HT1080 (cell line): ENCODE measurements at regions not wholly inside any gene's neighbourhood (a gene's known extent, or its start where the extent isn't known, plus 50 kb on each side); places are given as distances from the start of the nearest gene placed in this dataset.

Experiments
- DNase-seq: peaks from one replicate; pipeline ENCODE4 v3.0.0-alpha.2; 2015; ENCODE audit warnings: low read depth

DNA sequence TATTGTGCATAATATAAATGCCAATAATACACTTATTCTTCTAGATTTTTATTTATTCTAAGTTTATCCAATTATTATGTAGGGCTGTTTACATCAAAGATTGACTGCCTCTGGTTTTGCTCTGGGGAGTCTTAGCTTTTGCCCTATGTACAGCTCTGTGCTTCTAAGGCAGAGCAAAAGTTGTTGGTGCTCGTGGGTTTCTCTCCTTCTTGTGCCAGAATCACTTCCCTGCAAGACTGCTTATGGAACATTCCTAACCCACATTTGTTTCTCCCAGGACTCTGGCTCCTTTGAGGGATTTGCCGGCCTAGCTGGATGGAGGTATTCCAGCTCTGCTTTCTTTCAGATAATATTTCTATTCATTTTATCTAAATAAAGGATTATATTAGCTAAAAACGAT is 849.1 kb downstream of the USP25 start:
- no peak for DNase-seq

DNA sequence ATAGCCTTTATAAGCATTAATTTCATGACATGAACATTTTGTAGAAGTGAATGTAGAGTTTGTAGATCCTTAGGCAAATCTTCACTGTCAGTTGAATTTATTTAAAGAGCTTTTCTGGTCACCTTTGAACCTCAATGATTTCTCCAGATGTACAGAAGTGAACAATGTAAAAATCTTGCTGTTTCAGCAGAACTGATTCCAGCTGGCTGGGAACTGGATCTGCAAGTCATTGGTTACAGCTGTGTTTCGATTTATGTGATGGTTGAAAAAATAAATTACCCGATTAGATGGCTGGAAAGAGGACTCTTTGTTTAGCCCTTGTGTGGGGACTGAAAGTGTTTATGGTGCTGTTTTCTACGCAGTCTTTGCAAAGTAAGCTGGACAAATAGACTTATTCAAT is 849.8 kb downstream of the USP25 start:
- no peak for DNase-seq

DNA sequence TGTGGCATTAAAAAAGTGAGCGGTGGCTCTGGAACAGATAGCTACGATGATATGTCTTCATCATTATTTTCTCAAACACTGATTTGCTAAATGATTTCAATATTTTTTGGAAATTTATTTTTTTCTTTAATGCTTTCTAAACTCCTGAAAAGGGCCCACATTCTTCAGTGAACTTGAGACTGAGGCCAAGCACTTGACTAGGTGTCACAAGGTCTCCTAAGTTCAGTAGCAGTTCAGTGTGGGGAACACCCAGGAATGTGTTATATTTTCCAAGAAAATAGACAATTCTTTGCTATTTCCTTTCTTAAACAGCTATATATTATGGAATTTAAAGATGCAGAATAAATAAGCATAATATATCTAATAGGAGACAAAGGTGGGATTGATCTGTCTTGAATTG is 850.9 kb downstream of the USP25 start:
- DNase-seq, result no peak

DNA sequence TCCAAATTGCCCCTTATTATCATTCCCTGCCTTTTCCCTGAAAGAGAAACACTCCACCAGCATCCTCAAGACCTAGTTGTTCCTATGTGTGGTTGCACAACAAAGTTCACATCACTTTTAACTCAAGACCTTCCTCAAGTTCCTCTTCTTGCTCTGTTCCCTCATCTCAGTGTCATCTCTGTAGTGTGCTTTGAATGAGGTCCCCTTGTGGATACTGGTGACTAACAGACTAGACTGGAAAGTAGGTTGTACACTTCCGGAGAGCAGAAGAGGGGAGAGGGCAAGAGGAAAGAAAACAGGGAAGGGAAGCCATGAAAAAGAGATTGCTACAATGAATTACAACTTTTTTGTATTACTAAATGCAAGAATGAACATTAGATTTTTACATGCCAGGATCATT is 853.8 kb downstream of the USP25 start:
- peak; percentile 29 for DNase-seq

DNA sequence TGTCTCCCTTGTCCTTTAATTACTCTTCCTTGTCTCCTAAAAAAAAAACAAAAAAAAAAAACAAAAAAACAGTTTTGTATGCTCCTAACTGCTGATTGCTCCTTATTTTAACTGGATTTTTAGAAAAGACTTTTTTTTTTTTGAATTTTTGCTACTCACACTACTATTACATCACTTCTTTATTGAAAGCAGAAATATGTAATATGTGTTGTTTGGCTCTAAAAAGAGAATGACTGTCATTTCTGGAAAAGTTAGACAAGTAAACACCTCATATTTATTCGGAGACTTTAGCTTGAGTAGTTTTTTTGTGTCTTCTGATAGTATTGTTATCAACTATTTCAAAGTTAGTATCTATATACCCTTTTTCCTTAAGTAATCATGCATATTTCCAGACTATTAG is 855.0 kb downstream of the USP25 start:
- no peak for DNase-seq

DNA sequence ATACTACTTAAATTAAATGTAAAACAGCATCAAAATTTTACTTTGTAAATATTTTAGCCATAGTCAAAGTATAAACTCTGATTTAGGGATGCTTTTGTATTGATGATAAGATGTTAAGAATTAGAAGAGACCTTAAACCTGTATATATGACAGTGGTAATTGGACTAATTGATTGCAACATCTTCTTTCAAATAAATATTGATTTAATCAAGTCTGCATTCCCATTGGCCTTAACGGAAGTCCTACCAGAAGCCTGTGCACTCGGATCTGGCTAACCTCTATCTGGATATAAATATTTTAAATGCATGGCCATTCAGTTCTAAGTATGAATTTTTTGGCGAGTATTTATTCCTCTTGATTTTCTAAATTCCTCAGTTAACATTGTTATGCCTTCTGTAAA is 856.1 kb downstream of the USP25 start:
- no peak for DNase-seq

DNA sequence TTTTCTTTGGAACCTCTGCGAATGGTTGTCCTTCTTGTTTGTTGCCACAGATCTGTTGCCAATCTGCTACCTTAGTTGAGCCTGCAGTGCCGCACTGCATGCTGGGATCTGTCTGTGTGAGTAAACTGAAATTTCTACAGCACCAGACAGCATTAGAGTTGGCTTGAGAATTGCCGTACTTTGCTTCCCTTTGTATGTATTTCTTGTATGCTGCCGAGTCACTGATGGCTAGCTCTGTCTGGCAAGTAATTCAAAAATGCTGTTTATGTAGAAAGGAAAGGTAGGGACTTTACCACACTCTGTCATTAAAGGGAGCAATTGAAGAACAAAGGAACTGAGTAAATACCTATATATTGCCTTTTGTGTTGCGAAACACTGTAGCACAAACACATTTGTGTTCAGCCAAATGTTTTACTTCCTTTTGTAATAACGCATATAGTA is 857.4 kb downstream of the USP25 start:
- peak; percentile 47 for DNase-seq

DNA sequence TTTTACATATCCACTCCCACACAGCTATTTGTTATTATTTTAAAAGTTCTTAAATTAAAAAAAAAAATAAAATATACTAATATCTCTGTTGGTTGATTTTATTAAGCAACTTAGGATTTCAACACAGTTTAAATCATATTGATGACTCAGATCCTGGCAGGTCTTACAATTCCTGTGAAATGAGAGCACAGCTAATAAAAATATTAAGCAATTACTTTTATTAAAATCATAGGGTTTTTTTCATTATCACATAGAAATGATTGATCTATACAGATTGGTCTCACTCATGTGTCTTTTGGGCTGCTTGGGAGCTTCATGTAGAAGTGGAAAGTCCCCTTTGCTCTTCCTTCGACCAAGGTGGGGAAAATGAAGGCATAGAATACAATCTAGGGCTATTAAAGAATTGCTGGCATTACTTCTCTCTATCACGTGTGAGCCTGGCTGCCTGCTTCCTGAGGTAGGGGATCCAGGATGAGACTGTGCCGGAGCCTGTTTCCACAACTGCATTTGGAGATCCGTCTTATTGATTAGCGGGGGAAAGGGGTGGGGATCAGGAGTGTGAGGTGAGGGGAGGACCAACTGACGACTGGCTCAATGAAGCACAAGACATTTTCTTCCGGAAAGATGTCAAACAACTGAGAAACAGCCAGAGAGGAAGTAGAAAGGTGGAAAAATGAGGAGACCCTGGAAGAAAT is 858.0 kb downstream of the USP25 start:
- DNase-seq, result peak; percentile 15

DNA sequence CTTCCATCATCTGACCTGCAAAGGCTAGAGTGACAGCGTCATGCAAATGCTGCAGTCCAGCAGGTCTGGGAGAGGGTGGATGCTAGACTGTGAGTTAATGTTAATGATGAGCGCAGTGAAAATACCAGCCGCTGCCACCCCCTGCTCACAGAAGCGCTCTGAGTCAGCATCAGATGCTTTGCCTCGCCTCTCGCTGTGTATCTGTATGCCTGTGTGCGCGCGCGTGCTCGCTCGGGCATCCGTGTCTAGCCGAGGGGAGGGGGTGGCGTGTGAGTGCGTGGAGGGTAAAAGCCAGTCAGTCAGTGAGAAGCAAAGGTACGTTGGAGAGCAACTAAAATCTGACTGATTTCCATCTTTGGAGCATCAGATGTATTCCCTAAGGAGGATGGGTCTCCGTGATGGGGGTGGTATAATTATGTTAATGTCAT is 858.7 kb downstream of the USP25 start:
- DNase-seq, result peak; percentile 77

DNA sequence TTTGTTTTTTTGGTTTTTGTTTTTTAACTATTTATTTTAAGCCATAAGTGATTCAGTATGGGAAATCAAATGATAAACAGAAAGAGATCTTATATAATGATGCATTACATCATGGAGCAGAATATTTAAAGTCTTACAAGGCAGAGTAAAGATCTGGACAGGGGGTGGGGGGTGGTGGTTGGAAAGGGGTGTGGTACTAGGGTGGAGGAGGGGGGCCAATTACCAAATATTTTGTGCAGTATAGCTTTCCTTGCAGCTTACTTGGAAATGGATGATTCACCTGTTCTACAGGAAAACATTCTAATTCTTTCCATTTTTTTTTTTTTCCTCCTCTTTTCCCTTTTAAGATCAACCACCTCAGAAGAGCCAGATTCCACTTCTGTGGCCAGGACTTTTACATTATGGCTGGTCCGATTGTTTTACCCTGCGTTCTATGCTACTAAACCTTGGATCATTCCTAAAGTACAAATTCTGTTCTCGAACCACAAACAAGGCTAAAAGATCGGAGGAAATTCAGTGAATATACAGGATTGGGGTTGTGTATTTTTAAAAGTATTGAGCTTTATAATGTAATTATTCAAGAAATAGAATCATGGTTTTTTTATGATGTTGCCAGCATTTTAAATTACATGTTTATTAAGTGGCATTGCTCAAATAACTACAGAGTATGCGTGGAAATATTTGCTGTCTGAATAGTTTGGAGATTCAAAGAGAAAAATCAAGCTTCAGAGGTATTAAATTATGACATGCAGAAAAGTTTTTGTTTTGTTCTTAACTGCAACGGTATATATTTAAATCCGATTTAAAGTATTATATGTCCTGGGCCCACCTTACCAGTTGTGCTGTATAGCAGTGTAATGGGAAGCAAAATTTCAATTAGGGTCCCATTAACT is 859.5 kb downstream of the USP25 start:
- no peak for DNase-seq

DNA sequence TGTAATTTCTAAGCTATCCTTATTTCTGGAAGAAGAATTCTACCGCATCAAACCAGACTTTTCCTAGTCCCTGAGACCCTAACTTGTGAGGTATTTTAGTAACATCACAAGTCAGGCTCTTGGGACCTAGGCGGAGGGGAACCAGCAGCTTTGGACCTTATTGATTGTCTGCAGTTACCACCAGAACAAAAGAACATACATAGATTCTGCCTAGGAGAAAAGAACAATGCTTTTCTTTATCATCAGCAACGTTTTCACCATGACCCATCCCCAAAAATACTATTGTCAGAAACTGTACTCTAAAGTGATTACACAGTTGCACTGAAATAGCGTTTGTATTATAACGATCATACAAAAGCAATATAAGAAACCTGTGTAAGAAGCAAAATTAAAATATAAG is 860.4 kb downstream of the USP25 start:
- DNase-seq, result no peak

DNA sequence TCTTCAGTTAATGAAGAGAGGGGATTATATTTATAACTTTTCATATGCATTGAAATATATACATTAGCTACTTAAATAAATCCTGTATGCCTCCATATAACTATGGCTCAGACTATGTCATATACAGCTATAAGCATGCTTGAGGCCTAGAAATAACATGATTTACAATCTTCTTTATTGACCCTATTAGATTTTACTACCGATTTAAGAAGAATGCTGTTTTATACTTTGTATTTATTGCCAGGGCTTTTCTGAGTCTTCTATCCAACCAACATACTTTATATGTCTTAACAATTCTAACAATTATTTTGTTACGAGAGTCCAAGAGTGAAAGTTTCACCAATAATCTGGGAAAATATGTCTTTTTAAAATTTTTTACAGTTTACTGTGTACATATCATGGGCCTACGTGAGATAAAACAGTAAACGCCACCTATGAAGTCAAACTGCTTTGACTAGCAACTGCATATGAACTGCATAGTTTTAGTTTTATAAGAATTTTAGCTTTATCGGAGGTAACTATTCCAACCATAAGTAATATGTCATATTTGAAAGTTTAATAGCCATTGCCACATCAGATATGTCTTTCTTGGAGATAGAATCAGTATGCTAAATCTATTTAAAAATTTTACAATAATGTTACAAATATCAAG is 861.0 kb downstream of the USP25 start:
- no peak for DNase-seq

DNA sequence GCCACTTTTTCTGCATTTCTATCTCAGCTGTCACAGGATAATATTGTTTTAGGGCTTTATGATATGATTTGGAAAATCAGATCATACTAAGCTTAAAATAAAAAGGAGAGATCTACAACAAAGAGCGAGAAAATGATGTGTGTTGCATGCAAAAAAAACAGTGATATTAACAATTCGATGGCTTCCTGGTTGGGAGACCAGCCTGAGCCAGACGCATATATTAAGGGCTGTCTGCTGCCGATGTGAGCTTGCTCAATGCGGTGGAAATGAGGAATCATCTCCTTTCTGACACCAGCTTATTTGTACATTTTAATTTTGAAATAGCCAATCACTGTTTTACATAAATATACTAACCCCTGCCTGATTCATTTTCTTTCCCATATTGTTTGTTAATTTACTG is 862.6 kb downstream of the USP25 start:
- no peak for DNase-seq

DNA sequence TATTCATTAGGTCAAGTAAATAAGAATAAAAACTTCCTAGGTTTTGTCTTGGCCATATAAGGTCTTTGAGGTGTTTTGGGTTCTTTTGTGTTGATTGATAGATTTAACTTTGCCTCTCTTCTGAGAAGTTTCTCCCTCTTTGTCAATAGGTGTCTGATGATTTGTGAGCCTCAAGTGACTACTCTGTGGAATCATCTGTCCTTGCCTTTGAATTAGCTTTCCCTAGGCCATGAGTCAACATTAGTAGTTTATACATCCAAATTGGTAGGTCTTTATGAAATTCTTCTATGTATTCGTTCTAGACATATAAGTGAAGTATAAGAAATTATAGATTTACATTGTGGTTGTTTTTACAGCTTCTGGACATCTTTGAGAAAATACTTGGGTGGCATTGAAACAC is 864.4 kb downstream of the USP25 start:
- no peak for DNase-seq

DNA sequence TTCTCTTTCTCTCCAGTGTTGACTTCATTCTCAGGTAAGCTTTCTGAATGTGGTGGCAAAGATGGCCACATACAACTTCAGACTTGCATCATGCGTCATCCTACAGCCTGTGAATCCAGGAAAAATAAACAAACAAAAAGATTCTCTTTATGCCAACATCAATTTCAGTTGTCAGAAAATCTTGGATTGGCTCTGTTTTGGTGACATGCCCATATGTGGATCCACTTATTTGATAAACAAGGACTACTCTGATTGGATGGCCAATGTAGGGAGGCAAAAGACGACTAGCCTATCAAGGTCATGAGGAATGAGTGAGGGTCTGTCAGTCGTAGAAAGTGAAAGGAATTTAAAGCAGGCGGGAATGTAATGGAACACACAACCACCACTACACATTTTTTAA is 866.6 kb downstream of the USP25 start:
- no peak for DNase-seq

DNA sequence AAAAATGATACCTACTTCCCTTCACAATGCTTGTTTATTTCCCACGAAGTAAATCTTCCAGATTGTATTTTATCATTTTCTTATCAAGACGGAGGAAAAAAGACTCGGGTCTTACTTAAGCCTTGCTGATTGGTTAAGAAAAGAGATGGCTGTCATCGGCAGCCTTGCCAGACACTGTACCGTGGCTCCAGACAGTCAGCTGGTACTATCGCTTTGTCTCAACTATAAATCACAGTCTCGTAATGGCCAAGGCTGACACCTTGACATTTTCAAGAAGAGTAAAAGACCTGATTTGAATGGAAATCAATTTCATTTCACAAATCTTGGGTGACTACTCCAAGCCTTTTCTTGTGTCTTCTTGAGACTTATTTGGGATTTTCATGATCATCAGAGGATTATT is 868.0 kb downstream of the USP25 start:
- no peak for DNase-seq

DNA sequence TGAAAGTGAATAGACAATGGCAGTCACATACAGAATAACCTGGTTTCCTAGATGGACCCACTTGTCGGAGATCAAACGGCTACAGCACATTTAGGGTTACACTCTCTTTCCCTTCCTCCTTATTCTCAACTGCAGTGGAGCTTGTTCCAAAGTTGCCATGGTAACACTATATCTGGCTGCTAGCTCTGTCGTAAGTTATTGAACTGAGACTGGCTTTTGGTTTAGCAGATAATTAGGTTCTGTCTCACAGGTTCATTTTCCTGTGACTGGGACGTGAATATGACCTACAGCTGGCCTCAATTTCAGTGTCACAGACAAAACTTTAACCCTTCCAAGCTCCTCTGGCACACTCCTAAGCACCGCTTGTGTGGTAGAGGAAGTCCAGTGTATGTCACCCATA is 875.8 kb downstream of the USP25 start:
- DNase-seq, result no peak

DNA sequence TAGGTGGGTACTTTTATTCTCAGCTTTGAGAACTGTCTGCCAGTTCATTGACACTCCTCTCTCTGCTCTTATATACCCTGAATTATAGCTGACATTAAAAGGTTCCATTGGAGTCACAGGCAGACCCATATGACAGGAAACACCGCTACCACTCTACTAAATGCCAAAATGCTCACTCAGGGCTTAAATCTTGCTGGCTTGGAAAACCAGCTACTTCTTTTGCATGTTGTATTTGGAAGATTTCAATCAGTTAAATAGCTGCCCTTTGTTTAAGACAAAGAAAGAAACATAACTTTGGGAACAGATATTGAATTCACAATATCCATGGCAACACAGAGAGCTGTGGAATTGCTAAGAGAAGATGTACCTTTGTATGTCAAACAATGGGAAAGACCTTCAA is 876.5 kb downstream of the USP25 start:
- no peak for DNase-seq

DNA sequence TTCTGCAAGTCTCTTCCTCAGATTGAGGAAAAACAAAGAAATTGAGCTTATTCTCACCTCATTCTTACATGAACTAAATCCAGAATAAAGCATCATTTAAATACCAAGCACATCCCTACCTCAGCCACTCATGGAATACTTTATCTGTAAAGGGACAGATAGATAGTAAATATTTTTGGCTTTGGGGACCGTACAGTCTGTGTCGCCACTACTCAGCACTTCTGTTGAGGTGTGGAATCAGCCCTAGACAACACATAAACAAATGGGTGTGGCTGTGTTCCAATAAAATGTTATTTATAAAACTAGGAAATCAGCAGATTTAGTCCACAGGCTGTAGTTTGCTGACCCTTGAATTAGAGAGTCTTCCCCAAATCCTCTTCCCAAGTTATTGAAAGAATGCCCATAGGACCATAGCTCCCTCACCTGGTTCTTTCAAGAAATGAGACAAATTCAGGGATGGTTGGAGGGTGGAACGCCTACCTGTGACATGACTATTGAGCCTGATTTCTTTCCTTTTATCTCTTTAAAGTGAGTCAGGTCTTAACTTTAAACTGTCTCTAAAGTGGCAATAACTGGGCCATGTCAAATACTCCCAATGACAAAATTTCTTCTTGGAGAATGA is 878.5 kb downstream of the USP25 start:
- DNase-seq, result no peak

DNA sequence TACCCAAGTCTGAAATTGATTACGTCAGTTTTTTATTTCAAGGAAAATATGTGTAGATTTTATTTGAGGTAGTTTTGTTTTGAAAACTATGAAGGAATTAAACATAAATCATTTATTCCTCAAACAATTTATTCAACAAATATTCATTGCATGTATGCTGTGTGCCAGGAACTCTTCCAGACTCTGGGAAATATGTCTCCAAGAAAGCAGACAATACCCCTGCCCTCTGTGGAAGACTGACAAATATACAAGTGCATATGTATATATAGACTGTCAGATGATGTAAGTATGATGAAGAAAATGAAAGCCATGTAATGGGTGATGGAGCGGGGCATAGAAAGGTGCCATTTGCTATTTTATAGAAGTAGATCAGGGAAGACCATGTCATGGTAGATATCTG is 889.5 kb downstream of the USP25 start:
- no peak for DNase-seq

DNA sequence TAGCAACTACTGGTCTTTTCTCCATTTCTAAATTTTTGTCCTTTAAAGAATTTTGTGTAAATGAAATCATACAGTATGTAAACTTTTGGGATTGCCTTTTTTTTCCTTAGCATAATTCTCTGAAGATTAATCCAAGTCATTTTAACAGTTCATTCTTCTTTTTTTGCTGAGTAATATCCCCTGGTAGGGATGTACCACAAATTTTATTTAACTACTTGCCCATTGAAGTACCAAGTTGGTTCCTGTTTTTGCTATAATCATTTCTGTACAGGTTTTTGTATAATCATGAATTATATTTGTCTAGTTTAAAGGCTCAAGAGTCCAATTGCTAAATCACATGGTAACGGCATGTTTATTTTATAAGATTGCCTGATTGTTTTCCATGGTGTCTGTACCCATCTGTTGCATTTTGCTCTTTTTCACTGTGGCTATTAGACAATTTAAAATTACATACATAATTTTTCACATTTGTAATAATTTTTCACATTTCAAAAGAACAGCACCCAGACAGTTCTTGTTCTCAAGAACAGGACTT is 891.1 kb downstream of the USP25 start:
- no peak for DNase-seq
